HEK293T (cell line): ENCODE measurements at regions not wholly inside any gene's neighbourhood (a gene's known extent, or its start where the extent isn't known, plus 50 kb on each side); places are given as distances from the start of the nearest gene placed in this dataset.

Experiments
- BHLHE40 ChIP-seq: fragments of 450-650 bp; IDR thresholded peaks from 2 replicates; pipeline ENCODE4 v1.6.1; 2016; ENCODE audit warnings: mild to moderate bottlenecking, moderate library complexity, borderline replicate concordance
- ELF4 ChIP-seq: fragments of 450-650 bp; IDR thresholded peaks from 2 replicates; pipeline ENCODE4 v1.6.1; 2017; ENCODE audit warnings: antibody characterized with exemption
- FOXA1 ChIP-seq: fragments of 450-650 bp; IDR thresholded peaks from 2 replicates; pipeline ENCODE4 v1.6.1; 2016; ENCODE audit warnings: mild to moderate bottlenecking
- FOXK2 ChIP-seq: fragments of 450-650 bp; IDR thresholded peaks from 2 replicates; pipeline ENCODE4 v1.6.1; 2016; ENCODE audit warnings: mild to moderate bottlenecking
- FOXM1 ChIP-seq: fragments of 450-650 bp; IDR thresholded peaks from 2 replicates; pipeline ENCODE4 v1.6.1; 2017; ENCODE audit warnings: mild to moderate bottlenecking, borderline replicate concordance
- L3MBTL2 ChIP-seq: fragments of 450-650 bp; conservative IDR thresholded peaks from 2 replicates; pipeline ENCODE4 v1.6.1; 2016; ENCODE audit warnings: mild to moderate bottlenecking
- LEF1 ChIP-seq: fragments of 450-650 bp; IDR thresholded peaks from 2 replicates; pipeline ENCODE4 v1.6.1; 2017; ENCODE audit warnings: mild to moderate bottlenecking, borderline replicate concordance
- NFRKB ChIP-seq: fragments of 450-650 bp; IDR thresholded peaks from 2 replicates; pipeline ENCODE4 v1.6.1; 2016; ENCODE audit warnings: mild to moderate bottlenecking, moderate library complexity
- SP1 ChIP-seq: fragments of 450-650 bp; IDR thresholded peaks from 2 replicates; pipeline ENCODE4 v1.6.1; 2017
- SUZ12 ChIP-seq: fragments of 450-650 bp; IDR thresholded peaks from 2 replicates; pipeline ENCODE4 v1.6.1; 2016; ENCODE audit warnings: mild to moderate bottlenecking
- TARDBP ChIP-seq: fragments of 450-650 bp; IDR thresholded peaks from 2 replicates; pipeline ENCODE4 v1.6.1; 2016
- ZNF384 ChIP-seq: fragments of 450-650 bp; IDR thresholded peaks from 2 replicates; pipeline ENCODE4 v1.6.1; 2016
- TF ChIP-seq, protein P1 (sequence below): fragments of 450-650 bp; IDR thresholded peaks from 2 replicates; pipeline ENCODE4 v1.6.1; 2016

DNA sequence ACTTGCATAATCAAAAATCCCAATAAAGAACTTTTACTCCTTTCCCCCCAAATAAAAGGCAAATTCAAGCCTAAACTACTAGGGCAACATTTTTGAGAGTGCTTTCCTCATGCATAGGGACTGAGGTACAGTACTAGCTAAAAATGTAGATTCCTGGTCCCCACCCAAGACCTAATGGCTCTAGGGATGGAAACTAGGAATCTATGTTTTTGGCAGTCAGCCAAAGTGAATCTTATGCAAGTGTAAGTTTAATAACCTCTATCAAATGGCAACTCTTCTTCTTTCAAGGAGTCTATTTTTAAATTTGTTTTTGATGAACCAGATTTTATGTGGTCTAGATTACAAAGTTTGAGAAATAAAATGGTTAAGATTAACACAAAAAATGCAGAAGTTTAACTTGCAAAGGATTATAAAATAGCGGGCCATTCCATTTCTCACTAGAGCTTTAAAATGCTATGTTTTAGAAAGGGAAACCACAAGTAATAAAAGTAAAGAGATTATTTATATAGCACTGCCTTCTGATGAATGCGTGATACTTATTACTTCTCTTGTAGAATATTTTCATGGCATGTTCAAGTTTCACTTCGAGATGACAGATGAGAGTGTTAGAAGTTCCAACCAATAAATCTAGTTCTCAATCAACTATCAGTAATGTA, 70.4 kb upstream of the MDFIC start:
- TF ChIP-seq FOXK2 (no peak), SP1 (no peak), FOXM1 (no peak), BHLHE40 (no peak), TARDBP (no peak), NFRKB (no peak), LEF1 (no peak), SUZ12 (no peak), ZNF384 (no peak), ELF4 (no peak), FOXA1 (no peak), L3MBTL2 (no peak)
- TF ChIP-seq, protein P1, sequence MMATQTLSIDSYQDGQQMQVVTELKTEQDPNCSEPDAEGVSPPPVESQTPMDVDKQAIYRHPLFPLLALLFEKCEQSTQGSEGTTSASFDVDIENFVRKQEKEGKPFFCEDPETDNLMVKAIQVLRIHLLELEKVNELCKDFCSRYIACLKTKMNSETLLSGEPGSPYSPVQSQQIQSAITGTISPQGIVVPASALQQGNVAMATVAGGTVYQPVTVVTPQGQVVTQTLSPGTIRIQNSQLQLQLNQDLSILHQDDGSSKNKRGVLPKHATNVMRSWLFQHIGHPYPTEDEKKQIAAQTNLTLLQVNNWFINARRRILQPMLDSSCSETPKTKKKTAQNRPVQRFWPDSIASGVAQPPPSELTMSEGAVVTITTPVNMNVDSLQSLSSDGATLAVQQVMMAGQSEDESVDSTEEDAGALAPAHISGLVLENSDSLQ: no peak
